ENCODE measurements at regions not wholly inside any gene's neighbourhood (a gene's known extent, or its start where the extent isn't known, plus 50 kb on each side); places are given as distances from the start of the nearest gene placed in this dataset.
"Not testable (repeated sequence)": the region's sequence is repeated elsewhere in the genome, so short reads cannot be mapped to it uniquely, and the experiment has no call there.

- in situ Hi-C loops (cut with MboI; ENCODE audit: low sequenced_read_pairs) = no loop called here
These were observed 285.4 kb downstream of the TFAP2C start for GRCh38 chr20:56914532-56914931.

- in situ Hi-C loops (cut with MboI; ENCODE audit: low sequenced_read_pairs) = no loop called here
These were observed 287.2 kb downstream of the TFAP2C start for GRCh38 chr20:56916345-56916622.

- in situ Hi-C loops (cut with MboI; ENCODE audit: low sequenced_read_pairs) = not testable (repeated sequence)
These were observed 290.9 kb downstream of the TFAP2C start for GRCh38 chr20:56920041-56920440.

DNA sequence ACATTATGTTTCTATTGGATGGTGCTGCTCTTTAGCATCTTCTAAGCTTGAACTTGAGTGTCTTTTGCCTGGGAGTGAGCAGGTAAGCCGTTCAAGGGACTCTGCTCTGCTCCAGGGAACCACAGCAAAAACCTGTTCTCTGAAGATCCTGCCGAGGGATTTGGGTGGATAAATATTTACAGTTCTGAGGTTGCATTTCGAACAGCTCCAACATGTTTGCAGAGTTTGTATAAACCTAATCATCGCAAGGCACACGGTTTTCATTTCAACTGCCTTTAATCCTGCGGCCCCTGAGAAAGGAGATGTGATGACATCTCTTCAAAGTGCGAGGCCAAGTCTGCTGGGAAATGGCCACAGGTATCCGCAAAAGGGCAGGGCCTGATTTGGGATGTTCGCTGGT is 293.4 kb downstream of the TFAP2C start:
- in situ Hi-C loops (cut with MboI; ENCODE audit: low sequenced_read_pairs) = no loop called here

DNA sequence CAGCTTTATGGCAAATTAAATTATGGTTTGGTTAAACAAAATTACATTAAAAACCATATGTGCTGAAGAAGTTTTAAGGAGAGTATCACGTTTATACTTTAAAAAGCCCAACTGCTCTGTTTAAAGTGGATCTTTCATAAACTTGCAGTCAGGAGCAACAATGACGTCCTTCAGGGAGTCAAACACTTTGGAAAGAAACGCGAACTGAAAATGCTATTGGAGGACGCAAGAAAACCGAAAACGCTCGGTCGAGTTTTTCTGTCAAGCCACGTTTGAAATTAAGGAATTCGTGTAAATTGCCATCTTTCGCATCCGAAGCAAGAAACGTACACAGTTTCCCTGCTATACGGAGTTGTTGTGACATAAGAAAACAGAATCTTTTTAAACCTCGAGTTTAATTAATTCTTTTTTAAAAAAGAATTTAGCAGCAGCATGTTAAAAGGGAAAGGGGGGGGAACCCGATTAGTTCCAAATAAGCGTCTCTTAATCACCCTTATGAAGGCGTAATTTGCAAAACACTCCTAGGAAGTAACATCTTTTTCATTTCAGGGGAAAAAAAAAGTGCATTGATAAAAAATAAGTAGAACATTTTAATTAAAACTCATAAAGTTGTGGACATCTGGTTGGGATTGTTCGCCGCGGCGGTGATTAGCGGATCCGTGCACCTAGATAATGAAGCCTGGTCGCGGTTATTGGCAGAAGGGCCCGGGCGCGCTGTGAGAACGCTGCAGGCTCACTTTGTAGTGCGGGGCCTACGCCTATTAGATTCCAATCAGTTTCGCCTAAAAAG is 295.4 kb downstream of the TFAP2C start:
- in situ Hi-C loops (cut with MboI; ENCODE audit: low sequenced_read_pairs) = no loop called here

- in situ Hi-C loops (cut with MboI; ENCODE audit: low sequenced_read_pairs) = no loop called here
These were observed 296.1 kb downstream of the TFAP2C start for GRCh38 chr20:56925082-56925830.

- in situ Hi-C loops (cut with MboI; ENCODE audit: low sequenced_read_pairs) = no loop called here
These were observed 296.7 kb downstream of the TFAP2C start for GRCh38 chr20:56925831-56926170.

DNA sequence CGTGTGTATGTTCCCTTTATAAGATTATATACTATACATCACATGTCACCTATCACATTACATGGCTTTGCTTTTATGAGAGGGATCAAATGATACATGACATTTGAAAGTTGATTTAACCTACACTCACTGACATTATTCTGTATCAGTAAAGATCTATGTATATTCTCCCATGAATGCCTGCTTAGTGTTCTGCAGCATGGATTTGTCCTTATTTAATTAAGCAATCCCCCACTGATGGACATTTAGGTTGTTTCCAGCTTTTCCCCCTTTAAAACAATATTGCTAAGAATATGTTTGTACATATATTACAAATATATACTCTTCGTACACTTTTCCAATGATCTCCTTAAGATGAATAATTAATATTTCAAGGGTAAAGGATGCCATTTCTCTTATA is 297.4 kb downstream of the TFAP2C start:
- in situ Hi-C loops (cut with MboI; ENCODE audit: low sequenced_read_pairs) = no loop called here

DNA sequence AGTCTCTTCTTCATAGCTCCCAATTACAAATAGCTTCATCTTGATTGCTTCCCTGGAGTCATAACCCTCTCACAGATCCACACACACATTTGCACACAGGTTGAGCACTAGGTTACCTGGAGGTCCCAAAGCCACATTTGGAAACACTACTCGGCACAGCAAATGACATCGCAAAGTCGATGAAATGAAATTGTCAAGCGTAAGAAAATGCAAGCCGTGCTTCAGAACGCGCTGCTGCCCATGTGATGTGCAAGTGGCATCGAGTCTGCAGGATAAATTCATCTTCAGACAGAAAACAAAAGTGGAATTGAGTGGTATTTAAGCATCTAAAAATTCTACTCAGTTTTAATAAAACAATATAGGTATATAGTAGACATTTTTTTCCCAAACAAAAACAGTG is 298.0 kb downstream of the TFAP2C start:
- in situ Hi-C loops (cut with MboI; ENCODE audit: low sequenced_read_pairs) = no loop called here

- in situ Hi-C loops (cut with MboI; ENCODE audit: low sequenced_read_pairs) = no loop called here
These were observed 298.9 kb downstream of the TFAP2C start for GRCh38 chr20:56928007-56928406.

- in situ Hi-C loops (cut with MboI; ENCODE audit: low sequenced_read_pairs) = no loop called here
These were observed 300.5 kb downstream of the TFAP2C start for GRCh38 chr20:56929606-56930005.

- in situ Hi-C loops (cut with MboI; ENCODE audit: low sequenced_read_pairs) = no loop called here
These were observed 301.8 kb downstream of the TFAP2C start for GRCh38 chr20:56930876-56931275.

GRCh38 chr20:56932575-56933330 is 303.6 kb downstream of the TFAP2C start:
- in situ Hi-C loops (cut with MboI; ENCODE audit: low sequenced_read_pairs) = no loop called here

- in situ Hi-C loops (cut with MboI; ENCODE audit: low sequenced_read_pairs) = no loop called here
These were observed 304.2 kb downstream of the TFAP2C start for GRCh38 chr20:56933331-56933698.

GRCh38 chr20:56934888-56935287 is 305.8 kb downstream of the TFAP2C start:
- in situ Hi-C loops (cut with MboI; ENCODE audit: low sequenced_read_pairs) = no loop called here

DNA sequence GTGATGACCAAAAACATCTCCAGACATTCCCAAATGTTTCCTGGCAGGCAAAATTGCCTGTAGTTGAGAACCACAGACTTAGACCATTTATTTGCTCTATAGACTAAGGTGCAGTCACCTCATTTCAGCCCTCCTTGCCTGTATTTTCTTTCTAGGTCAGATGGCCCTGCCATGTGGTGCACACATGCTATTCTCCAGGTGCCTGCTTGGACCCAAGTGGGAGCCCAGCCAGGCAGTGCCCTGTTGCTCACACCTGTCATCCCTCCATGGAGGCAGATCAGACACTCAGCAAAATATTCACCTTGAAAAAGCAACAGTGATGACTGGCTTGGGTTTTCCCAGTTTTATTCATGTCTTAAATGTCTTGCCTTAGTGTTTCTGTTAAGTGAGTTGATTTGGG is 311.4 kb downstream of the TFAP2C start:
- in situ Hi-C loops (cut with MboI; ENCODE audit: low sequenced_read_pairs) = no loop called here

DNA sequence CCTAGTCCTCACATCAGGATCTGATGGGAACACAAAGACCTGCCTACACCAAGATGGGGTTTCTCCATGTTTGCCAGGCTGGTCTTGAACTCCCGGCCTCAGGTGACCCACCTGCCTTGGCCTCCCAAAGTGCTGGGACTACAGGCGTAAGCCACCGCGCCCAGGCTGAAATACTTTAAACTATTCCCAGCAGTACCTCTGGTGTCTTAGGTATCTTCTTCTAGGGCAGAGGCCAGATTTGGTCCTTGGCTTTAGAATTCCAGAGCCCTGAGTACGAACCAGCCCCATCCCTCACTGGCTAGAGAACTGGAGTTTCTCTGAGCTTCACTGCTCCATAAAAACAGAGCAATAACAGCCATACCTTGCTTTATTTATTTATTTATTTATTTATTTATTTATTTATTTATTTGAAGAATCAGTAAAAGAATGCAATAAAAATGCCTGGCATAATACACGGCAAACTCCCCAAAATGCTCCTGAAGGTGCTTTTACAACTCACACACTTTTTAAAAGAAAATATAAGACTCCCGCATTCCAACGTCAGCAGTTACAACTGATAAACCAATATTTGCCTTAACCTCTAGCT is 312.1 kb downstream of the TFAP2C start:
- in situ Hi-C loops (cut with MboI; ENCODE audit: low sequenced_read_pairs) = no loop called here

DNA sequence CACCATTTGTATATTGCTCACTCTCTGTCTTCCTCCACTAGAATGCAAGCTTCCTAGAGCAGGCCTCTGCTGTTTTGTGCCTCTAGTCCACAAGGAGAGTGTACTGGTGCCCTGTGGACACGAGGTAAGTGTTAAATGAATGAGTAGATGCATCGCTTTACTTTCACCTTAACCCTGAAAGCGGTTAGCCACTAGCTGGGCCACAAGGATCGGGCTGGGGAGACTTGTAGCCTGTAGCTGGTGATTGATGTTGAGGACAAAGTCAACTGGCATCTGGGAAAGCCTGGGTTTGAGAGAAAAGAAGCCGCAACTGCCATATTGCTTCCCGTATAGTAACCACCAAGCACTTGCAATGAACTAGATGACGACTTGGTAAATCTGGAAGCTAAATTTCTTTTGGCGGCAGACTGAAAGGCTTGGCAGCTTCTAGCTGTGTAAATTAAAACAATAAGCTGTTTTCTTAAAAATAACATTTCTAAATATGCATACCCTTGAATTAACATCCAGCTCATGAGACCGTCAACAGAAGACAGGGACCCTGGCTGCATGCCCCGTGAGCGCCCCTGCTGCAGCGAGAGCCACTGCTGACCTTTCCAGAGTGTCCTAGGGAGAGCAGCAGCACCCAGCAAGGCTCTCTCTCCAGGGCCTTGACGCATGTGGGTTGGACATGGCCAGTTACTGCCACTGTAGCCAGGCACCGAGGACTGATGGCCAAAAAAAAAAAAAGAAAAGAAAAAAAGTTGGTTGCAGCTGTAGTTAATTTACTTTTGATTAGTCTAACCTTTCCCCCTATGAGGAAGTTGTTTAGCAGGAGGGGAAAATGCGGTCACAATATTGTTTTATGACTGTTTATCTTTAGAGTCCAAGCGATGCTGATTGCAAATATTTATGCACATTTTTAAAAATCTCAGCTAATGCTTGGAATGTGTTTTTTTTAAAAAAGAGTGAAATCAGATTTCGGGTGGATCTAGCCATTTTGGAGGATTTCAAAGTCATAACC is 315.1 kb downstream of the TFAP2C start:
- in situ Hi-C loops (cut with MboI; ENCODE audit: low sequenced_read_pairs) = no loop called here

DNA sequence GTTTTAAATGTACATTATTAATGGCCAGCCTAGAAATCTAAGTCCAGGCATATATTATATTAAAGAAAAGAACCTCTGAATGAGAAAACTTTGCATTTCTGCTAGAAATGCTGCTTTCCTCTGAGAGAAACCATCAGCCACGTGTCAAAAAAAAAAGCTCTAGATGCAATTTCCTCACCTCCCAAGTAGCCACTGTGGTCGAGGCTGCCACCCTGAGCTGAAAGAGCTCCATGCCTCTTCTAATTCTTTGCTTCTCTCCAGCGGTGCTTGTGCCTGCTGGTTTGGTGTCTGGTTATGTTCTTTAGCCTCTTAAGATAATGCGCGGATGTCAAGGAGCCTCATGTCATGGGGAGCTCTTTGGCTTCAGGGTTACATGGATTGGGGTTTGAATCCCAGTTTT is 316.0 kb downstream of the TFAP2C start:
- in situ Hi-C loops (cut with MboI; ENCODE audit: low sequenced_read_pairs) = no loop called here

- in situ Hi-C loops (cut with MboI; ENCODE audit: low sequenced_read_pairs) = no loop called here
These were observed 316.8 kb downstream of the TFAP2C start for GRCh38 chr20:56945901-56946300.
